ENCODE measurements at regions not wholly inside any gene's neighbourhood (a gene's known extent, or its start where the extent isn't known, plus 50 kb on each side); places are given as distances from the start of the nearest gene placed in this dataset.

- no peaks in the 10 kb centered on the region for H3K36me3 Mint-ChIP-seq (ENCODE audit: low read depth)
These were observed 422.0 kb downstream of the CTTN start for GRCh38 chr11:70820311-70820710.

DNA sequence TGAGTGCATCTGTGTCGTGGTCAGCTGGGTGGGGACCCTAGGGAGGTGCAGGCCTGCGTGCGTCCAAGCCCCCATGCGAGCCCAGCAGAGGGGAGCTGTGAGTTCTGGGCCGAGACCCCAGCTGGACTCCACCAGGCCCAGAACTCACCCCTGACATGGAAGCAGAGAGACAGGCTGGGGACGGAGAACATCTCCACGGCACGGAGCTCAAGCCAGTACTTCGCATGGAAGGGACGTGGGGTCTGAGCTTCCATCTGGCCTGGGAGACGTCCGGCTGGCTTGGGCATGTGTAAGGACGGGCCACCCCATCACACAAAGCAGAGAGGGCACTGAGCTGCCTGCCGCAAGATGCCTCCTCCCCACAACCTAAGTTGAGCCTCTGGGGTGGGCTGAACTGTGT, 422.4 kb downstream of the CTTN start:
- Mint-ChIP-seq H3K27me3 (peaks cover 31% of the 10 kb centered on the region), H3K36me3 (ENCODE audit: low read depth) (no peaks in the 10 kb centered on the region), H3K4me3 (no peak overlapping the region), H3K4me1 (peaks cover 6% of the 10 kb centered on the region), H3K27ac (no peak overlapping the region)
- no peak for DNase-seq
- no peaks in the 10 kb centered on the region for H3K9me3 ChIP-seq (ENCODE audit: control insufficient read depth, low read length, poor library complexity, severe bottlenecking)
- no peak for ATAC-seq

More at GRCh38 chr11:70820311-70820710, 422.0 kb downstream of the CTTN start:
- no peak overlapping the region for H3K27ac Mint-ChIP-seq
- no peak for ATAC-seq
- no peaks in the 10 kb centered on the region for H3K9me3 ChIP-seq (ENCODE audit: control insufficient read depth, low read length, poor library complexity, severe bottlenecking)
- H3K4me1 Mint-ChIP-seq = peaks cover 6% of the 10 kb centered on the region
- peaks cover 27% of the 10 kb centered on the region for H3K27me3 Mint-ChIP-seq
- DNase-seq = no peak
- no peak overlapping the region for H3K4me3 Mint-ChIP-seq

DNA sequence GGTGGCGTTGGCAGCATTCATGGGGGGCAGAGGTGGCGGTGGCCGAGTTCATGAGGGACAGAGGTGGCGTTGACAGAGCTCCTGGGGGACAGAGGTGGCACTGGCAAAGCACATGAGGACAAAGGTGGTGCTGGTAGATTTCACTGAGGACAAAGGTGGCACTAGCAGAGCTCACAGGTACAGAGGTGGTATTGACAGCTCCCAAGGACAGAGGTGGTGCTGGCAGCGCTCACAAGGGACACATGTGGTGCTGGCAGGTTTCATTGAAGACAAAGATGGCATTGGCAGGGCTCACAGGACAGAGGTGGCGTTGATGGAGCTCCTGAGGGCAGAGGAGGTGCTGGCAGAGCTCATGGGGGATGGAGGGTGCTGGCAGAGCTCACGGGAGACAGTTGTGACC, 425.4 kb downstream of the CTTN start:
- Mint-ChIP-seq H3K27me3 (peaks cover 54% of the 10 kb centered on the region), H3K27ac (no peak overlapping the region), H3K4me3 (no peak overlapping the region), H3K36me3 (ENCODE audit: low read depth) (no peaks in the 10 kb centered on the region), H3K4me1 (peaks cover 6% of the 10 kb centered on the region)
- H3K9me3 ChIP-seq (ENCODE audit: control insufficient read depth, low read length, poor library complexity, severe bottlenecking) = no peaks in the 10 kb centered on the region
- no peak for DNase-seq
- no peak for ATAC-seq

- H3K4me1 Mint-ChIP-seq = peaks cover 6% of the 10 kb centered on the region
- ATAC-seq (no peak), DNase-seq (no peak)
- H3K4me3 Mint-ChIP-seq = no peak overlapping the region
- no peaks in the 10 kb centered on the region for H3K36me3 Mint-ChIP-seq (ENCODE audit: low read depth)
- H3K27me3 Mint-ChIP-seq = peaks cover 53% of the 10 kb centered on the region
- H3K27ac Mint-ChIP-seq = no peak overlapping the region
- H3K9me3 ChIP-seq (ENCODE audit: control insufficient read depth, low read length, poor library complexity, severe bottlenecking) = no peaks in the 10 kb centered on the region
These were observed 426.4 kb downstream of the CTTN start for GRCh38 chr11:70824605-70825245.

DNA sequence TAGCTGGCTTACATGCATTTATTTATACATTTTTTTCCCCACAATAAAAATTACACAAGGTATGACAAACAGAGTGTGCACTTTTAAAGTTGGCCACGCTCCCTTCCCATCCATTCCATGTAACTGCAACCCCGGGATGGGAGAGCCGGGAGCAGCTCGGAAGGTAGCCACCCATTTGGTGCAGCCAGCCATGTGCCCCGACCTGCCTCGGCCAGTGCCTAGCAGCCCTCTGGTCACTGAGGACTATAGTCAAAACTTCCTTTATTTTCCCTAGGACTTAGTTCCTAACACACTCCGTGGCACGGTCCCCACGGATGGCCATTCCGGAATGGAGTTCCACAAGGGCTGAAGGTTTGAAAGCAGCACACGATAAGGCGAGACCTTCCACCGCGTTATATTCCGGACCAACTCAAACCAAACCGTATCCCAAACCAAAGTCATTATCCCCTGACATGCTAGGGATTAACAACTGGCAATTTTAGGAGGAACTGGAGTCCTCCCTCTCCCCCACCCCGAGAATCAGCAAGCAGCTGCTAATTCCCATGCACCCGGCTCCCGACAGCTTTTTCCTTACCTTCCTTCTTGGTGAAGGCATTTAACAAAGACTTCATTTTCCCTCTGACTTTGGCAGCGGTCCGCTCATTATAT, 426.4 kb downstream of the SHANK2 start:
- DNase-seq (no peak), ATAC-seq (no peak)
- no peaks in the 10 kb centered on the region for H3K36me3 Mint-ChIP-seq (ENCODE audit: low read depth)
- no peak overlapping the region for H3K4me3 Mint-ChIP-seq
- no peaks in the 10 kb centered on the region for H3K9me3 ChIP-seq (ENCODE audit: control insufficient read depth, low read length, poor library complexity, severe bottlenecking)
- H3K27me3 Mint-ChIP-seq = peaks cover 50% of the 10 kb centered on the region
- H3K27ac Mint-ChIP-seq = no peak overlapping the region
- peaks cover 6% of the 10 kb centered on the region for H3K4me1 Mint-ChIP-seq

- no peak for DNase-seq
- Mint-ChIP-seq H3K36me3 (ENCODE audit: low read depth) (no peaks in the 10 kb centered on the region), H3K27ac (no peak overlapping the region), H3K4me3 (no peak overlapping the region), H3K27me3 (peaks cover 53% of the 10 kb centered on the region), H3K4me1 (peaks cover 6% of the 10 kb centered on the region)
- no peak for ATAC-seq
- H3K9me3 ChIP-seq (ENCODE audit: control insufficient read depth, low read length, poor library complexity, severe bottlenecking) = no peaks in the 10 kb centered on the region
These were observed 425.6 kb downstream of the SHANK2 start for GRCh38 chr11:70826541-70827335.

- H3K4me1 Mint-ChIP-seq = peaks cover 6% of the 10 kb centered on the region
- H3K27ac Mint-ChIP-seq = no peak overlapping the region
- no peaks in the 10 kb centered on the region for H3K9me3 ChIP-seq (ENCODE audit: control insufficient read depth, low read length, poor library complexity, severe bottlenecking)
- peaks cover 55% of the 10 kb centered on the region for H3K27me3 Mint-ChIP-seq
- no peak overlapping the region for H3K4me3 Mint-ChIP-seq
- ATAC-seq = no peak
- DNase-seq = no peak
- no peaks in the 10 kb centered on the region for H3K36me3 Mint-ChIP-seq (ENCODE audit: low read depth)
These were observed 423.7 kb downstream of the SHANK2 start for GRCh38 chr11:70828593-70829082.

- H3K9me3 ChIP-seq (ENCODE audit: control insufficient read depth, low read length, poor library complexity, severe bottlenecking) = no peaks in the 10 kb centered on the region
- peaks cover 53% of the 10 kb centered on the region for H3K27me3 Mint-ChIP-seq
- ATAC-seq (no peak), DNase-seq (no peak)
- no peak overlapping the region for H3K4me3 Mint-ChIP-seq
- H3K36me3 Mint-ChIP-seq (ENCODE audit: low read depth) = no peaks in the 10 kb centered on the region
- H3K4me1 Mint-ChIP-seq = peaks cover 2% of the 10 kb centered on the region
- H3K27ac Mint-ChIP-seq = no peak overlapping the region
These were observed 423.1 kb downstream of the SHANK2 start for GRCh38 chr11:70829134-70829885.

DNA sequence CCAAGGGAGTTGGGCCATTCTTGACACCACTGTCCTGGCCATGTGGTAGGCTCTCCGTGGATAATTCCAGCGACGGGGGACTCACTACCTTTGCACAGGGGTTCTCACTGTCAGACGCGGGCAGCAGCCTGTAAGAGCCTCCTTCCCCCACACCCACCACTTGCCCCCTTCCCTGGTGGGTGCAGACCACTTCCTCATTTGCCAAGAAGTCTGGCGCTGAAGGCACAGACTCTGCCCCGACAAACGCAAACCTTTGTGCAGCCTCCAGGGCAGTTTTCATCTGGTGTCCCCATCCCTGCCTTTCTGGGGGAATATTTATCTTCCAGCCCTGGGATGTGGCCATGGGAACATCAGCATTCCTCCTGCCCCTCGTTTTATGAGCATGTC, 422.5 kb downstream of the SHANK2 start:
- no peak for DNase-seq
- Mint-ChIP-seq H3K4me1 (no peaks in the 10 kb centered on the region), H3K36me3 (ENCODE audit: low read depth) (no peaks in the 10 kb centered on the region), H3K4me3 (no peak overlapping the region), H3K27me3 (peaks cover 51% of the 10 kb centered on the region), H3K27ac (no peak overlapping the region)
- ATAC-seq = no peak
- H3K9me3 ChIP-seq (ENCODE audit: control insufficient read depth, low read length, poor library complexity, severe bottlenecking) = no peaks in the 10 kb centered on the region

GRCh38 chr11:70833011-70833410, 419.4 kb downstream of the SHANK2 start:
- Mint-ChIP-seq H3K27me3 (peaks cover 25% of the 10 kb centered on the region), H3K4me1 (no peaks in the 10 kb centered on the region), H3K4me3 (no peak overlapping the region), H3K27ac (no peak overlapping the region), H3K36me3 (ENCODE audit: low read depth) (no peaks in the 10 kb centered on the region)
- H3K9me3 ChIP-seq (ENCODE audit: control insufficient read depth, low read length, poor library complexity, severe bottlenecking) = no peaks in the 10 kb centered on the region
- DNase-seq = no peak
- no peak for ATAC-seq

DNA sequence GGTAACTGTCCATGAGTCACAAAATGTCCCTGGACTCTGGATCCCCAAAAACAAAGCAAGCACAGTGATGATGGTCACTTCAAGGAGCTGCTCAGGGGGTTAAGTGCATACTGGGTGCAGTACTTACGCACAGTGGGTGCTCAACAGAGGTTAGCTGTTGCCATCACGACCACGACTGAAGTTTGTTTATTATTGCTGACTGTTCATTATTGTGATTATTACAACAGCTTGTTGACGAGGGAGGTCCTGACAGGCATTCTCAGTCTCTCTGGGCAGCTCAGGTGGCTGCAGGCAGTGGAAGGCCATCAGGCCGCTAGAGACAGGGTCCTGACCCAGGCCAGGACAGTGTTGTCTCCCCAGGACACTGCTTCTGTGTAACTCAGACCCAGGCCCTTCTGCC, 418.8 kb downstream of the SHANK2 start:
- ATAC-seq = no peak
- peaks cover 19% of the 10 kb centered on the region for H3K27me3 Mint-ChIP-seq
- no peak overlapping the region for H3K4me3 Mint-ChIP-seq
- H3K4me1 Mint-ChIP-seq = no peaks in the 10 kb centered on the region
- DNase-seq = no peak
- H3K36me3 Mint-ChIP-seq (ENCODE audit: low read depth) = no peaks in the 10 kb centered on the region
- no peak overlapping the region for H3K27ac Mint-ChIP-seq
- no peaks in the 10 kb centered on the region for H3K9me3 ChIP-seq (ENCODE audit: control insufficient read depth, low read length, poor library complexity, severe bottlenecking)

DNA sequence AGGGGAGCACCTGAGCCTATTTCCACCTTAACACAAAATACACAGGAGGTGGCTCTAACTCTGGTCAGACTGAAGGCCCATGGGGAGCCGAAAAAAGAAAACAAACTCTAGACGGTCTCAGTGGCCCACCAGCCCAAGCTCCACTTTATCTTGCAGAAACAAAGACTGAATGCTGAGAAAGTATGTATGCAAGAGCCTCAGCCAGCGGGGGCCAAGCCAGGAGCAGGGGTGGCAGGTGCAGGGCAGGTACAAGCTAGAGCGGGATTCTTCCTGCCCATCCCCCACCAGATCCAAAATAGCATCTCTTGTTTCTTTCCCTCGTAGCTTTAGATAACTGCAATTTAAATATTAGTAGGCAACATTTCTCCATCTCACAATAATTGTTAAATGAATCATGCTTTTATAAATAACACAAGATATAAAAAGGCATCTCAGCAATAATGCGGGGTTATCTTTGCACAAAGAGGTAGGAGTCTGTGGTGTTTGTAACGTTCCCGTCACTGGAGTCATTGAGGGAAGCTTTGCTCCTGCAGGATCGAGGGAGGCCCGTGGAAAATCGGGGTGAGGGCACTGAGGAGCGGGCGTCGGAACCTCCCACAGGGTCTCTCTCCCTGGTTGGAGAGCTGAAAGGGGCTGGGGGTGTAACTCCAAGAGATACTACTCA, 418.0 kb downstream of the SHANK2 start:
- DNase-seq = no peak
- no peaks in the 10 kb centered on the region for H3K36me3 Mint-ChIP-seq (ENCODE audit: low read depth)
- no peak for ATAC-seq
- peaks cover 19% of the 10 kb centered on the region for H3K27me3 Mint-ChIP-seq
- H3K9me3 ChIP-seq (ENCODE audit: control insufficient read depth, low read length, poor library complexity, severe bottlenecking) = no peaks in the 10 kb centered on the region
- no peak overlapping the region for H3K27ac Mint-ChIP-seq
- H3K4me3 Mint-ChIP-seq = no peak overlapping the region
- H3K4me1 Mint-ChIP-seq = no peaks in the 10 kb centered on the region

Measured in T-helper 17 cell (primary cell).